ENCODE measurements at regions not wholly inside any gene's neighbourhood (a gene's known extent, or its start where the extent isn't known, plus 50 kb on each side); places are given as distances from the start of the nearest gene placed in this dataset.

- H3K9me3 Mint-ChIP-seq (ENCODE audit: unreplicated experiment): no peaks in the 10 kb centered on the region
- DNase-seq: no peak
- H3K4me3 ChIP-seq (ENCODE audit: low read depth, low read length): no peak overlapping the region
- H3K36me3 ChIP-seq (ENCODE audit: control insufficient read depth, insufficient read depth, low read length): no peaks in the 10 kb centered on the region
- BruUV-seq (replicated peaks): no TSS peak
- H3K27ac Mint-ChIP-seq (ENCODE audit: unreplicated experiment): no peak overlapping the region
- H3K4me1 ChIP-seq: peaks cover 20% of the 10 kb centered on the region
- no peaks in the 10 kb centered on the region for H3K27me3 Mint-ChIP-seq (ENCODE audit: insufficient read depth, unreplicated experiment)
- no peak for TF ChIP-seq CTCF (IDR thresholded peaks at IDR 0.05; ENCODE audit: insufficient read depth in 1 of 2, low read depth in 1 of 2, low read length in 1 of 2, severe bottlenecking in 1 of 2, unreplicated experiment in 1 of 2)
- POLR2A ChIA-PET: no interaction called here
- H3K4me1 Mint-ChIP-seq (ENCODE audit: low read depth, unreplicated experiment): no peaks in the 10 kb centered on the region
- H3K4me3 Mint-ChIP-seq (ENCODE audit: unreplicated experiment): no peak overlapping the region
- intact Hi-C loops (cut with micrococcal nuclease; ENCODE audit: unreplicated experiment): no loop called here
- CTCF ChIA-PET: no interaction called here
- H3K9me3 ChIP-seq: no peaks in the 10 kb centered on the region
- no peaks in the 10 kb centered on the region for H3K27me3 ChIP-seq (replicated peaks; ENCODE audit: control insufficient read depth, insufficient read depth, low read length)
- no peaks in the 10 kb centered on the region for H3K36me3 Mint-ChIP-seq (ENCODE audit: insufficient read depth, unreplicated experiment)
Measured at GRCh38 chr11:24064309-24064903, 432.4 kb upstream of the LUZP2 start.

- no peak overlapping the region for H3K27ac Mint-ChIP-seq (ENCODE audit: unreplicated experiment)
- H3K36me3 Mint-ChIP-seq (ENCODE audit: insufficient read depth, unreplicated experiment): no peaks in the 10 kb centered on the region
- no peak for TF ChIP-seq CTCF (IDR thresholded peaks at IDR 0.05; ENCODE audit: insufficient read depth in 1 of 2, low read depth in 1 of 2, low read length in 1 of 2, severe bottlenecking in 1 of 2, unreplicated experiment in 1 of 2)
- H3K27me3 ChIP-seq (replicated peaks; ENCODE audit: control insufficient read depth, insufficient read depth, low read length): no peaks in the 10 kb centered on the region
- POLR2A ChIA-PET: no interaction called here
- no TSS peak for BruUV-seq (replicated peaks)
- no peak overlapping the region for H3K4me3 Mint-ChIP-seq (ENCODE audit: unreplicated experiment)
- no peaks in the 10 kb centered on the region for H3K36me3 ChIP-seq (ENCODE audit: control insufficient read depth, insufficient read depth, low read length)
- H3K27me3 Mint-ChIP-seq (ENCODE audit: insufficient read depth, unreplicated experiment): no peaks in the 10 kb centered on the region
- peaks cover 20% of the 10 kb centered on the region for H3K4me1 ChIP-seq
- CTCF ChIA-PET: no interaction called here
- DNase-seq: peak in 1 of 2 experiments; percentile 8
- no peak overlapping the region for H3K4me3 ChIP-seq (ENCODE audit: low read depth, low read length)
- H3K9me3 Mint-ChIP-seq (ENCODE audit: unreplicated experiment): no peaks in the 10 kb centered on the region
- H3K4me1 Mint-ChIP-seq (ENCODE audit: low read depth, unreplicated experiment): no peaks in the 10 kb centered on the region
- intact Hi-C loops (cut with micrococcal nuclease; ENCODE audit: unreplicated experiment): loop anchor here (1.0 kb wide), 1 partner anchor 10 kb away; no protein-coding TSS in a partner anchor
- no peaks in the 10 kb centered on the region for H3K9me3 ChIP-seq
Measured at GRCh38 chr11:24068197-24068596, 428.7 kb upstream of the LUZP2 start.

DNA sequence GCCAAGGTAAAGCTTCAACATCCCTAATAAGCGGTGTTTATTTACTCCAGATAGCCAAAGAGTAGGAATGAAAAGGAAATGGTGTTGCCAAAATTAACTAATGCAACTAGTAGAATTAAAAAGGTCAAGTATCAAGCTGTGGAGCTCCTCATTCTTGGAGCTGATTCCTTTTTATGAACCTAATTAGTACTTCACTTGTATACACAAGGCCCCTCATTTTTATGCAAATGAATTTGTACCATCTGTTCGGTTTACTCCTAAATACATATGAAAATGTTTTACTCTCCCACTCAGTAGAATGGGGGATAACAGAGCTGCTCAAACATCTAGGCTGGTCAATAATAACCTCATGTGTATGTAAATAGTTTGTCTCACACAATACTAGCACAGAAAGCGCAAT lies 426.4 kb upstream of the LUZP2 start:
- ChIA-PET CTCF (no interaction called here), POLR2A (no interaction called here)
- no peaks in the 10 kb centered on the region for H3K4me1 Mint-ChIP-seq (ENCODE audit: low read depth, unreplicated experiment)
- H3K4me3 ChIP-seq (ENCODE audit: low read depth, low read length): no peak overlapping the region
- no peaks in the 10 kb centered on the region for H3K27me3 ChIP-seq (replicated peaks; ENCODE audit: control insufficient read depth, insufficient read depth, low read length)
- no peak for DNase-seq
- no peak overlapping the region for H3K4me3 Mint-ChIP-seq (ENCODE audit: unreplicated experiment)
- H3K9me3 ChIP-seq: no peaks in the 10 kb centered on the region
- intact Hi-C loops (cut with micrococcal nuclease; ENCODE audit: unreplicated experiment): no loop called here
- H3K36me3 Mint-ChIP-seq (ENCODE audit: insufficient read depth, unreplicated experiment): no peaks in the 10 kb centered on the region
- no TSS peak for BruUV-seq (replicated peaks)
- H3K4me1 ChIP-seq: peaks cover 20% of the 10 kb centered on the region
- H3K27ac Mint-ChIP-seq (ENCODE audit: unreplicated experiment): no peak overlapping the region
- H3K36me3 ChIP-seq (ENCODE audit: control insufficient read depth, insufficient read depth, low read length): no peaks in the 10 kb centered on the region
- no peaks in the 10 kb centered on the region for H3K27me3 Mint-ChIP-seq (ENCODE audit: insufficient read depth, unreplicated experiment)
- TF ChIP-seq CTCF (IDR thresholded peaks at IDR 0.05; ENCODE audit: insufficient read depth in 1 of 2, low read depth in 1 of 2, low read length in 1 of 2, severe bottlenecking in 1 of 2, unreplicated experiment in 1 of 2): no peak
- H3K9me3 Mint-ChIP-seq (ENCODE audit: unreplicated experiment): no peaks in the 10 kb centered on the region
